KBM-7 (cell line): ENCODE measurements at regions not wholly inside any gene's neighbourhood (a gene's known extent, or its start where the extent isn't known, plus 50 kb on each side); places are given as distances from the start of the nearest gene placed in this dataset.
"Not testable (repeated sequence)": the region's sequence is repeated elsewhere in the genome, so short reads cannot be mapped to it uniquely, and the experiment has no call there.

ENCODE experiments used
- DNase-seq: peaks from one replicate; pipeline ENCODE4 v3.0.0-alpha.2; 2015
- in situ Hi-C: fragments of 300-500 bp; cut with MboI; formaldehyde crosslinking; loops from 2 replicates; pipeline ENCODE4 v1.14.3; 2020; ENCODE audit warnings: low sequenced_read_pairs, low pct_unique_long_range_greater_than_20kb, mixed read lengths

GRCh38 chr6:71228461-71229041 is 60.1 kb upstream of the OGFRL1 start:
- peak; percentile 30 for DNase-seq
- in situ Hi-C loops, result no loop called here

- DNase-seq, result no peak
- in situ Hi-C loops, result no loop called here
Measured at GRCh38 chr6:71229477-71229876, 59.1 kb upstream of the OGFRL1 start.

GRCh38 chr6:71232890-71233289 is 55.7 kb upstream of the OGFRL1 start:
- in situ Hi-C loops, DNase-seq: not testable (repeated sequence)

GRCh38 chr6:71236926-71237434 is 51.6 kb upstream of the OGFRL1 start:
- in situ Hi-C loops, result no loop called here
- DNase-seq, result no peak

GRCh38 chr6:71238351-71238750 is 50.3 kb upstream of the OGFRL1 start:
- DNase-seq, result no peak
- in situ Hi-C loops, result no loop called here
